ENCODE measurements at regions not wholly inside any gene's neighbourhood (a gene's known extent, or its start where the extent isn't known, plus 50 kb on each side); places are given as distances from the start of the nearest gene placed in this dataset.
"Not testable (repeated sequence)": the region's sequence is repeated elsewhere in the genome, so short reads cannot be mapped to it uniquely, and the experiment has no call there.

GRCh38 chr4:160125576-160126287 lies 1022.9 kb downstream of the RAPGEF2 start:
- not testable (repeated sequence) for DNase-seq

- no peak for DNase-seq
These were observed 1024.3 kb downstream of the RAPGEF2 start for GRCh38 chr4:160127211-160127610.

GRCh38 chr4:160129439-160129838 lies 1026.6 kb downstream of the RAPGEF2 start:
- DNase-seq, result no peak

- no peak for DNase-seq
These were observed 1033.1 kb downstream of the RAPGEF2 start for GRCh38 chr4:160136021-160136420.

- DNase-seq, result no peak
These were observed 1038.3 kb downstream of the RAPGEF2 start for GRCh38 chr4:160141206-160141605.

GRCh38 chr4:160142579-160142978 lies 1039.7 kb downstream of the RAPGEF2 start:
- DNase-seq, result no peak

- DNase-seq, result no peak
These were observed 1040.7 kb downstream of the RAPGEF2 start for GRCh38 chr4:160143574-160143973.

- no peak for DNase-seq
These were observed 1056.6 kb downstream of the RAPGEF2 start for GRCh38 chr4:160159457-160159856.

- DNase-seq, result no peak
These were observed 1058.1 kb downstream of the RAPGEF2 start for GRCh38 chr4:160161026-160161425.

GRCh38 chr4:160175064-160175643 lies 1072.3 kb downstream of the RAPGEF2 start:
- DNase-seq, result peak in 1 of 2 experiments; percentile 62

GRCh38 chr4:160180211-160180610 lies 1077.3 kb downstream of the RAPGEF2 start:
- DNase-seq, result no peak

GRCh38 chr4:160182727-160183126 lies 1079.8 kb downstream of the RAPGEF2 start:
- no peak for DNase-seq

GRCh38 chr4:160184884-160185283 lies 1082.0 kb downstream of the RAPGEF2 start:
- DNase-seq, result no peak

GRCh38 chr4:160193787-160194186 lies 1090.9 kb downstream of the RAPGEF2 start:
- DNase-seq, result no peak

- DNase-seq, result no peak
These were observed 1091.8 kb downstream of the RAPGEF2 start for GRCh38 chr4:160194716-160195115.

- no peak for DNase-seq
These were observed 1099.9 kb downstream of the RAPGEF2 start for GRCh38 chr4:160202802-160203201.

GRCh38 chr4:160212078-160212477 lies 1109.2 kb downstream of the RAPGEF2 start:
- DNase-seq, result no peak

GRCh38 chr4:160213366-160213765 lies 1110.5 kb downstream of the RAPGEF2 start:
- no peak for DNase-seq

GRCh38 chr4:160217352-160217751 lies 1114.5 kb downstream of the RAPGEF2 start:
- no peak for DNase-seq

- no peak for DNase-seq
These were observed 1121.2 kb downstream of the RAPGEF2 start for GRCh38 chr4:160224049-160224448.

GRCh38 chr4:160233141-160233540 lies 1130.3 kb downstream of the RAPGEF2 start:
- no peak for DNase-seq

- DNase-seq, result no peak
These were observed 1132.4 kb downstream of the RAPGEF2 start for GRCh38 chr4:160235285-160235684.

GRCh38 chr4:160235771-160236170 lies 1132.9 kb downstream of the RAPGEF2 start:
- DNase-seq, result no peak

GRCh38 chr4:160238790-160239189 lies 1135.9 kb downstream of the RAPGEF2 start:
- DNase-seq, result no peak

Data from NCI-H446 (cell line).